ENCODE measurements at regions not wholly inside any gene's neighbourhood (a gene's known extent, or its start where the extent isn't known, plus 50 kb on each side); places are given as distances from the start of the nearest gene placed in this dataset.
"Not testable (repeated sequence)": the region's sequence is repeated elsewhere in the genome, so short reads cannot be mapped to it uniquely, and the experiment has no call there.

DNA sequence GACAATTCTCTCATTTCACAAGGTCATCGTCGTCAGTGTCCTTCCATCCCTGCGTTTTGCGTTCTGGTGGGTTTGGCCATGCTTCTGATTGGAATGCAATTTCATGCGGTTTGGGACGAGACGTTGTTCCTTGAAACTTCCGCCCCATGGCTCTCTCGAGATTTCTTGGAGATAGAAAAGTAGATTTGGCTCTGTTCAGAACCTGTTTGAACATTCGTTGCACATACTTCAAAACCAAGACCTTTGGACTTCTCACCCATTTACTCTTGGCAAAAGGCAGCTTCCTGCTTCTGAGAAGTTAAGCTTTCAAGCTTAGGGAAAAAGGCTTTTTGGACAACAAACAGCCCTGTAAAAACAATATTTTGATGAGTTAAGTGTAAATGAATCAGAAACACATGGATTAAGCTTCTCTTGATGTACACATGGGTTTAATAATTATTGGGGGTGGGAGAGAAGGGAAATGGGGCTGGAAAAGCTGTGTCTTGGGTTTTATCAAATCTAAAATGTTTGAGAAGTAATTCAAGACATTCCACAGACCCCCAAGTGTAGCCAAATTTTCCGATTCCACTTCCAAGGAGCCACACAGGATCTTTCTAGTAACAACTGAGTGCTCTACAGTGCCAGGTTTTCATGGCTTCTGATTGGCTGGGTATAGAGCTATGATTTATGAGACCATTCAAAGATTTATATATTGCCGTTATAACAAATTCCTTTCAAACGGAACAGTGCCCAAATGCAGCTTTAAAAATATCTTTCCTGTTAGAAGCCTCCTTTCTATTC, 467.2 kb downstream of the MED13L start:
- DNase-seq (ENCODE audit: low read depth), result no peak

DNA sequence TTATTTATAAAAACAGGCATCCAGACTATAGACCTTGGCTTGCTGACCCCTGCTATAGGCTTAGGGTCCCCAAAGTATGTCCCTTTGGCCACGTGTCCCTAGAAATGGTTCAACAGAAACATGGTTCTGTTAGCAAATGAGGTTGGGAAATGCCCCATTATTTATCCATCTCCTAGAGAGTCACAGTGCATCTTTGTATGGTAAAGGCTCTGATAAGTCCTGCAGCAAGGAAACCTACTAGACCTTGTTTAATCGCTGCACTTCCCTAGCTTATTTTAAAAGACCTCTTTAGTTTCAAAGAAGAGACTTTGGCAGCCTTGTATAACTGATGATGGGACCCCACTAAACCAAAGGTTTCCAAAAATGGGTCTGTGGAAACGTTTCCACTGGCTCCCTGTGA, 471.5 kb downstream of the MED13L start:
- no peak for DNase-seq (ENCODE audit: low read depth)

DNA sequence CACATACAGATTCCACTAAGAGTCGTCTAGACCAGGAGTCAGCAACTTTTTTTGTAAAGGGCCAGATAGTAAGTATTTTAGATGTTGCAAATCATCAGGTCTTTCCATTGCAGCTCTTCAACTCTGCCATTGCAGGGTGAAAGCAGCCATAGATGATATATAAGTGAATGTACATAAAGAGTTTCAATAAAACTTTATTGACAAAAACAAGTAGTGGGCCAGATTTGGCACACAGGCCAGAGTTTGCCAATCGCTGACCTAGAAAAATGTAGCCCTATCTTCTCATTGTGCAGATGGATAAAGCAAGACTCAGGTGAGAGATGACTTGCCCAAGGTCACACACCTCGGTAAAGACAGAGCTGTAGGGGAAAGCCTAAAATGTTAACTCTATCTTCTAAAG, 474.7 kb downstream of the MED13L start:
- no peak for DNase-seq (ENCODE audit: low read depth)

DNA sequence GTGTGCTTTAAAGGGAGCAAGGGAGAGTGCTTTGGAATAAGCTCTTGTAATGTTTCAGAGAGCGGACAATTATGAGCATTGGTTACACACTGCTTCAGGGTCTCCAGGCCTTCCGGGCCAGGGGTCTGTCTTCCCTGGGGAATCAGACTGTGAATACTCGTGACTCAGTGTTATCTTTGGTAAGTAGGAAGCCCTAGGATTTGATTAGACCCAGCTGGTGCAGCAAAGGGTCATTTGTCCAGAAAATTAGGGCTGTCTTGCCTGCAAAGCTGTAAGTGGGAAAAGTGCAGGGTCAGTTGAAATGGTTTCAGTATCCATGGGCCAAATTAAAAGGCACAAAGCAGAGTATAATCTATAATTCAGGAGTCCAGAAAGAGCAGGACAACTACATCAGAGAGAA, 475.6 kb downstream of the MED13L start:
- DNase-seq (ENCODE audit: low read depth), result no peak

DNA sequence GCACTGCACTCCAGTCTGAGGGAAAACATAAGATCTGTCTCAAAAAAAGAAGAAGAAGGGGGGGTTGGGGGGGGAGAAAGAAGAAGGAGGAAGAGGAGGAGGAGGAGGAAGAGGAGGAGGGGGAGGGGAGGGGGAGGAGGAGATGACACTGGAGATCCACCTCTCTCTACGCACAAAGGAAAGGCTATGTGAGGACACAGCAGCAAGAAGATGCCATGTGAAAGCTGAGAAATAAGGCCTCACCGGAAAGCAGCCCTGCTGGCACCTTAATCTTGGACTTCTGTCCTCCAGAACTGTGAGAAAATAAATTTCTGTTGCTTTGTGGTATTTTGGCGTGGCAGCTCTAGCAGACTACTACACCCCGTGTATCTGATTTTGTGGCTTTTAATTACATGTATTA, 477.9 kb downstream of the MED13L start:
- no peak for DNase-seq (ENCODE audit: low read depth)

DNA sequence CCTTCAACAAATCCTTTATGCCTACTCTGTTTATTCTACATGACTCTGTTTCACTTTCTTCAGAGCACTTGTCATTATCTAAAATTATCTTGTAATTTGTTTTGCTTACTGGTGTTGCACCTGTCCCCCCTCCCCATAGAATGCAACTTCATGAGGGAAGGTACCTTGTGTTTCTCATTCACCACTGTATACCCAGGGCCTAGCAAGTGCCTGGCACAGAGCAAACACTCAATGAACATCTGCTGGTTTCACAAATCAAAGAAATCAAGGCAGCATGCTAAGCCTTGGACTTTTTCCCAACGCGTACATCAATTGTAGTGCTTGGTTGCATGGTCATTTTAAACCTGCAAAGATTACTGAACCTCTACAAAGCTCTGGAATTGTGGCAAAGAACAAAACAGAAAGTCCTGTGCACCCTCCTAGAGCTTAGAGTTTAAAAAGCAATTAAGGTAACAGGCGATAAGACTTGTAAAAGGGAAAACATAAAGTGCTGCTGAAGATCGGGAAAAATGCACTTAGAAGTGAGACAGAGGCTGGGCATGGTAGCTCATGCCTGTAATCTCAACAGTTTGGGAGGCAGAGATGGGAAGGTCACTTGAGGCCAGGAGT, 479.1 kb downstream of the MED13L start:
- no peak for DNase-seq (ENCODE audit: low read depth)

DNA sequence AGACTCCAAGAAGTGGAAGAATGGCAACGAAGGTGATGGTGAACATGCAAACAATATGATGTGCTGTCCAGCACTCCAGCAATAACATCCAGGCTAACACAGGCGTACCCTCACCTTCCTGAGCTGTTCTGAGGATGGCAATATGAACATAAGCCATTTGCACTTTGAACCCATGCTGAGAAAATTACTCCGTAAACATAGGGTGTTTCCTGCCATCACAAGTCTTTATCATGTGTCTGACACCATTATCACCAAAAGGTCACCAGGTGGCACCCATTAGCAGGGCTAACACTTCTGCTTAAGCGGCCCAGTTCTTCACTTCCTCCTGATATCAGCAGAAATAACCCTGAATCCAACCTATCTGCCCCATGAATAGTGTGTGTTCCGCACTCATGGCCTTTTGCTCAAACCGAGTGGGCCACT, 482.8 kb downstream of the MED13L start:
- no peak for DNase-seq (ENCODE audit: low read depth)

DNA sequence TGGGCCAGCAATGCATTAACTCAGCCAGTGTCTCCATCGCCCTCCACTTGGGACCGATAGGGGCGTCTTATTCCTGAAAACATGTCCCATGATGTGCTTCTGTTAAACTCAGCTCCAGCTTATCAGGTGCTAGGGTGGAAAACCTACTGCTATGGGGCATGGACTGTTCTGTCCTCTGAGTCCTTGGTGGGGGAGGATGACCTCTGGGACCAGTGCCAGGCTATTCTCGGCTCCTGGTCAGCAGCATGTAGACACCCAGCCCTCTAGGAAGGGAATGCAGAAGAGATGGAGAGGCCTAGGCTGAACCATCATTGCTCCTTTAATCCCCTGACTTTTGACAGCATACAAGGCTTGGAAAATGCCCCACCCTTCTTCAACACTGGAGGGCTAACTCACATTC, 486.2 kb downstream of the MED13L start:
- DNase-seq (ENCODE audit: low read depth), result no peak

DNA sequence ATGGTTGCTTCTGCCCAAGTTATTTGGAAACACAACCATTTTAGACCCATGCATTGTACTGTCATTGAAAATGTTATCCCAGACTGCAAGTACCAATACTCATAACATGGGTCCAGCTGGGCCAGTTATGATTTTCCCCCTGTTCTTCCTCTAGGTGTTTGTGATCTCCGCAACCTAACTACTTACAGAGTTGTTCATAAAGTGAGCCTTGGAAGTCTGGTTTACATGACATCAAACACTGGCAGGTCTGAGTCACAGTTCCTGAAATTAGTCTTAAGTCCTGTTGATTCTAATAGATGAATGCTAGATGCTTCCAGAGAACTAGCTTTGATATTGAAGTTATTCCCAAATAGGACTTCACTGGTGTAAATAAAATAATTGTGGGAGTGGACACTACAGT, 487.0 kb downstream of the MED13L start:
- DNase-seq (ENCODE audit: low read depth), result no peak

DNA sequence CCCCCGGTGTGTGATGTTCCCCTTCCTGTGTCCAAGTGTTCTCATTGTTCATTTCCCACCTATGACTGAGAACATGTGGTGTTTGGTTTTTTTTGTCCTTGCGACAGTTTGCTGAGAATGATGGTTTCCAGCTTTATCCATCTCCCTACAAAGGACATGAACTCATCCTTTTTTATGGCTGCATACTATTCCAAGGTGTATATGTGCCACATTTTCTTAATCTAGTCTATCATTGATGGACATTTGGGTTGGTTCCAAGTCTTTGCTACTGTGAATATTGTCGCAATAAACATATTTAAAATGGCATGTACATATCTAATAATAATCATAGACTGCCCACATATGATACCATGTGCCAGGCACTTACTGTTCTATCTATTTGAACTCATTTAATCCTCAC, 491.0 kb downstream of the MED13L start:
- not testable (repeated sequence) for DNase-seq (ENCODE audit: low read depth)

DNA sequence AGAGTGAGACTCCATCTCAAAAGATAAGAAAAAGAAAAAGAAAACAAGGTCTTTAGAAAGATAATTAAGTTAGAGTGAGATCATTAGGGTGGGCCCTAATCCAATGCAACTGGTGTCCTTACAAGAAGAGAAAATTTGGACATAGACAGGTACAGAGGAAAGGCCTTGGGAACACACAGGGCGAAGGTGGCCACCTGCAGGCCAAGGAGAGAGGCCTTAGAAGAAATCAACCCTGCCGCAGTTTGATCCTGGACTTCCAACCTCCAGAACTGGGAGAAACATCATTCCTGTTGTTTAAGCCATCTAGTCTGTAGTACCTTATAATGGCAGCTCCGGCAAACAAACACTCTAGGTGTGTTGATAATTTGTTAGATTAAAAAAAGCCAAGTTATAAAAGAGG, 491.9 kb downstream of the MED13L start:
- no peak for DNase-seq (ENCODE audit: low read depth)

DNA sequence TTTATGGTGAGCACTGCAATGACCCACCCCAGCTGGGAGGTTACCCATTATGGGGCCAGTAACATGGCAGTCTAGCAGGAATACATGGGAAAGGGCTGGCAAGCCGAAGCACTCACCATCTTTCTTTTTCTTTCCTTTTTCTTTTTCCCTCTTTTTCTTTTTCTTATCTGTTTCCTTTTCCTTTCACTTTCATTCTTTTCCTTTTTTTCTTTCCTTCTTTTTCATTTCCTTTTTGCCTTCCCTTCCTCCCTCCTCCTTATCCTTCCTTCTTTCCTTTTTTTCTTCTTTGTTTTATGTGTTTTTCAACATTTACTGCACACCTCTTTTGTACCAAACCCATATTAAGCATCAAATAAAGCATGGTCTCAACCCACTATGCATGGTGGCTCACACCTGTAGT, 501.1 kb downstream of the MED13L start:
- DNase-seq (ENCODE audit: low read depth), result no peak

DNA sequence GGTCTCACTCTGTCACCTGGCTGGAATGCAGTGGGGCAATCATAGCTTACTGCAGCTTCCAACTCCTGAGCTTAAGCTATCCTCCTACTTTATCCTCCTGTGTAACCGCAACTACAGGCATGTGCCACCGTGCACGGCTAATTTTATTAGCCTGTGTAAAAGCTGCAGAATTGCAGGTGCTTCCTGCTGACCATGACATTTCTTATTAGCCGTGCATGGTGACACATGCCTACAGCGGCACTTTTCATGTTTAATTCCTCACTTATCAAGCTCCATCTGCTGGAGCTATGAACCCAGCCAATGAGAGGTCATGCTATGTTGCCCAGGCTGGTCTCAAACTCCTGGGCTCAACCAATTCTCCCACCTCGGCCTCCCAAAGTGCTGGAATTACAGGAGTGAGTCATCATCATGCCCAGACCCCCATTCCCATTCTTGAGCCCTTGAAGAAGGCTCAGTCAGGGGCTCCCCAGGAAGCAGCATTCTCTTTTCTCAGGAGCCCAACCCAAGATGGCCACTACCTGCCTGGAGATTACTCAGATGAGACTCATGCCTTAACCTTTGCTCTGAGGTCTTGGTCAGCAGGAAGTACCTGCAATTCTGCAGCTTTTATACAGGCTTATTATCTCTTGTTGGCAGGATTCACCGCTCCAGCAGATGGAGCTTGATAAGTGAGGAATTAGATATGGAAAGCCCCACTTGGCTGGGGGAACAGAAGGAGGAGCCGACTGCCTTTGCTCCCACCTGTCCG, 503.2 kb downstream of the MED13L start:
- no peak for DNase-seq (ENCODE audit: low read depth)

DNA sequence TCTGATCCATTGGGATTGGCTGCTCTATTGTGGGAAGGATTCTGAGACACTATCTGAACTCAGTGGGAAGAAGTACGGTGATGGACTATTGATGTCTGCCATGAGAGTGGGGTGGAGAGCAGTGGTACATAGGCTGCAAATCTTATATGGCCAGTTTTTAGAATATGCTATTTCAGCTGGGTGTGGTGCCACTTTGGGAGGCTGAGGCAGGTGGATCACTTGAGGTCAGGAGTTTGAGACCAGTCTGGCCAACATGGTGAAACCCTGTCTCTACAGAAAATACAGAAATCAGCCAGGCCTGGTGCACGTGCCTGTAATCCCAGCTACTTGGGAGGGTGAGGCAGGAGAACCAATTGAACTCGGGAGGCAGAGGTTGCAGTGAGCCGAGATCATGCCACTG, 505.9 kb downstream of the MED13L start:
- DNase-seq (ENCODE audit: low read depth), result no peak

DNA sequence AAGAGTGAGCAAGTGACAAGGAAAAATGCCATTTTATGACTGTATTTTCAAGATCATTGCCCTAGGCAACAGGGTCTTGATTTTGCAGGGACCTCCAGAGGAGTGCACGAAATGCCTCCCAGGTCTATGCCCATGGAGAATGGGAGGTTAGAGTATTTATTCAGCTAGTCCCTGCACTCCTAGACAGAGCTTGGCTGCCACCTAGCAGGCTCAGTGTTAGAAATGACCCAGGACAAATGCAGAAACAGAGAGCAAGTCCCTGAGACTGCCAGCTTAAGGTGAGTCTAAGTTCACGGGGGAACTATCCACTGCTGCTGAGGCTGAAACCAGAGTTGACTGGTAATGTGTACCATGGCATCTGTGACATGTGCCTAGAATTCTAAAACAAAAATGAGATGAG, 506.4 kb downstream of the MED13L start:
- no peak for DNase-seq (ENCODE audit: low read depth)

DNA sequence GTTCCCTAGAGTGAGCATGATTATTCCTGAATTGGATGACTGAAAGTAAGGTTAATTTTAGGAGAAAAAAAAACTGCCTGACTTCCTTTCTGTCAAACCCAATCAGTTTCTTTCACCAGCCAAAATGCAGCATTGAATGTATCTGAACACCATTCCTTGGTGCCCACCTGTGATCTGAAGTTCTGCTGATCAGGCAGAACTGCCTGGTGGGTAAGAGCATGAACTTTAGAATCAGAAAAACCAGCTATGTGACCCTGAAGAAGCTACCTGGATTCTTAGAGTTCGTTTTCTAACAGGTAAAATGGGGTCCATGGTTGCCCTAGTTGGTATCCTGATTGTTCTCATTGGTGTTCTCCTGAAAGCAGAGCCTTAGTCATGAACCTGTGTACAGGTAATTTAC, 506.9 kb downstream of the MED13L start:
- DNase-seq (ENCODE audit: low read depth), result no peak

DNA sequence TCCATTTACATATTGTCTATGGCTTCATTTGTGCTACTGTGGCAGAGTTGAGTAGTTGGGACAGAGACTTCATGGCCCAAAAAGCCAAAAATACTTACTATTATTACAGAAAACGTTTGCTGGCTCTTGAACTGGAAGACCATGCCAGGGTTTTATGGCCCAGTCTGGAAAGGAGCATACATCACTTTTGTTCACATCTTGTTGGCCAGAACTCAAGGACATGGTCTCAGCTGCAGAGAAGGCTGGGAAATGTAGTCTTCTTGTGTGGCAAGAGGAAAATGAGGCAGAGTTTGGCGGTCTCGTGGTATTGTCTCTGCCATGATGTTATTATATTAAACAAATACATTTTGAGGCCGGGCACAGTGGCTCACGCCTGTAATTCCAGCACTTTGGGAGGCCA, 509.6 kb downstream of the MED13L start:
- DNase-seq (ENCODE audit: low read depth), result no peak

DNA sequence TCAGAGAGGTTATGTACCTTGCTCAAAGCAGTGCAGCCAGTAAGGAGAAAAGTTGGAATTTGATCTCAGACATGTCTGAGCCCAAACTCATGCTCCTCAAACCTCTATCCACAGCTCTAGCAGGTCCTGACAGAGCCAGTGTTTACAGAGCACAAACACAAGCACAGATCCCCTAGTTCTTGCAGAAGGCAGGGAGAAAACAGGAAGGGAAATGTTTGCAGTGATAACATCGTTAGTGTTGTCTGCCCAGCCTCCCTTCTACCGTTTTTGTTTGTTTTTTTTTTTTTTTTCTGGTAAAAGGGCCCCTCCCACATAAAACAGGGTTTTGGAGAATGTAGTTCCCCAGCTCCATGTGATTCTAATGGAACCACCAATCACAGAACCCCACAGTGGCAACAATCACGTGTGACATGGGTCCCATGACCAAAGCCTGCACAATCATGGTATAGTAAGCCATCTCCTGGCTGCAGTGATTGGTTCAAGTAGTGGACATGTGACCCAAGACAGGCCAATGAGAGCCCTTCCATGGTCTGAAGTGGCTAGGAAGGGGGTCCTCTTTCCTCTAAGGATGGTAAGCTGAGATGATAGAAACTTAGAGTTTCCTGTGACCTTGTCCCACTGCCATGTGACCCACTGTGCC, 513.4 kb downstream of the MED13L start:
- DNase-seq (ENCODE audit: low read depth), result no peak

DNA sequence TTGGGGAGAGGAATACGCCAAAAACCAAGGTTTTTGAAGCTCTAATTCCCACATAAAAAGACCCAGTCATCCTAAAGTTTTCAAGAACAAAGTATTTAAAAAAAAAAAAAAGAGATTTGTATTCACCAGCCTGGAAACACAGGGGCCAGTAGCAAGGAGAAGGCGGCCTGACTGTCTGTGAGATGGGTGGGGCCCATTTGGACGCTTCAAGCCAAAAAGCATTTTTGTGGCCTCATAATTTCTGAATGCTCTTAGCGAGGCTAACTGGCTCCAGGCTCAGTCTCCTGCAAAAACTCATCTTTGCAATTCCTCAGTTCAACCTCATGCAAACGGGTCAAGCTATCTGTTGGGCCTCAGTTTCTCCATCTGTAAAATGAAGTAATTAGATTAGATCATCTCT, 514.1 kb downstream of the MED13L start:
- DNase-seq (ENCODE audit: low read depth), result no peak

DNA sequence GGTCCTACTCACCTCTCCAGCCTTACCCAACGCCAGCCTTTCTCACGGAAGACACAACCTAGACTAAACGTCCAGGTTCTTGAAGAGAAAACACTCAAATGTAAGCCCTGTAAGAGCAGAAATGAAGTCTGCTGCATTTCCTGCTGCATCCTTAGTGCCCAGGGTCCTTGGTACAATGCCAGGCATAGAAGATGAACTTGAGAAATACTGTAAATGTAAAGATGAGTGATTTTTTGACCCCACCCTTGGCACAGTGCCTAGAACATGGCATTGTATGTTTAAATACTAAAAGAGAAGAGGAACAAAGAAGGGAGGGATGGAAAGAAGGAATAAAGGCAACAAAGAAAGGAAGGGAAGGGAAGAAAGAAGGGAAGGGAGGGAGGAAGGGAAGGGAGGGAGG, 514.6 kb downstream of the MED13L start:
- DNase-seq (ENCODE audit: low read depth), result no peak

DNA sequence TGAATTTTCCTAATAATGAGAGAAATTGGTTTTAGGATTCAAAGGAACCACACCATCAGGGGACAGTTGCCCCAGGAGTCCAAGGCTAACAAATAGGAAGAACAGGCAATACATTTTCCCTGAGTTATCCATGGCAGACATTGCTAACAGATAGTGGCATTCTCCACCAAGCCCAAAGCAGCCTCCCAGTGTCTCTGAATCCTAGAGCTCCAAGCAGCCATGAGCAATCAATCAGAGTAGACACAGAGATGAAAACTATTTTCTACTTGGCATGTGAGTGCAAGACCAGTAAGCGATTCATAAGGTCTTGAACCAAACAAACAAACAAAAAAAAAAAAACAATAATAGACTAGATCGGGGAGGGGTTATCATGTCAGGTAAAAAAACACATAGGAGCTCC, 515.7 kb downstream of the MED13L start:
- no peak for DNase-seq (ENCODE audit: low read depth)

DNA sequence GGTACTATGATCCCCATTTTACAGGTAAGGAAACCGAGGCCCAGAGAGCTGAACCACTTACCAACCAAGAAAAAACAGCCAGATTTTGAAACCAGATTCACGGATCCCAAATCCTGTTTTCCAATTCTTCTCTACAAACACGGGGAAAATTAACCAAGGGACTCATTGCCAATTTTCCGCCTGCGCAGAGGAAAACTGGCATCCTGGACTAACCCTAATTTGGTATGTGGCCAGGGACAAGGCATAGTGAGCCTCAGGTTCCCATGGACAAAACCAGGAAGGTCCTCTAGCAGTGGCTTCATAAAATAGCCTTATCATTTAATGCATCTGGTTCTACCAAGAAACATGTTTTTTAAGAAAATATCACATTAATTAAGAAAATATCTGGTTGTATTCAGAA, 517.3 kb downstream of the MED13L start:
- DNase-seq (ENCODE audit: low read depth), result no peak

Measured in CMK (cell line).